ENCODE measurements at regions not wholly inside any gene's neighbourhood (a gene's known extent, or its start where the extent isn't known, plus 50 kb on each side); places are given as distances from the start of the nearest gene placed in this dataset.

DNA sequence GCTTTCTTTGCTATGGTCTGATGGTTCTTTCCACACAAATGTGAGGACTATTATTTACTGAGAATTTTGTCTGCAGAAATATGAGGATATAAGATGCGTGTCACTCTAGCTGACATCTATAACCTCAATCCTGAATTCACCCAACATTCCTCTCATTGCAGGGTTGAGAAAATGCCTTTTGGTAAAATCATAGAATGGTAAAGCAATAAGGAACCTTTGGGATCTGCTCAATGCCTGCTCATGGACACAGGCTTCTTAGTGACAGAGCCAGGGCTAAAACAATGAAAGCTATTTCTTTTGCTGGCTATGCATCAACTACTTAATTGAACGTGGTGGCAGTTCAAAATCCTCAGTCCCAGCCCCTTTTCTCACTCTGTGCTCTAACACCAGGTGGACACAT lies 199.6 kb downstream of the GAS1 start:
- WGBS (ENCODE audit: low lambda C conversion rate) = 0% methylated on average over 2 of the region's 2 CpGs
- Histone ChIP-seq H4K20me1 (ENCODE audit: insufficient read depth, low read length) (no peaks in the 10 kb centered on the region), H3K9ac (ENCODE audit: insufficient read depth, low read depth, low read length) (no peak overlapping the region), H3K4me2 (ENCODE audit: low read depth, low read length) (no peak overlapping the region), H3K27me3 (ENCODE audit: control insufficient read depth in 1 of 2, insufficient read depth in 2 of 2, low read length in 2 of 2) (peaks cover 0 to 2% of the 10 kb centered on the region in 2 experiments; a peak in 1 of 5 replicates), H3K4me1 (ENCODE audit: insufficient read depth, low read length) (no peaks in the 10 kb centered on the region), H3K9me3 (ENCODE audit: low read length) (no peaks in the 10 kb centered on the region), H3K79me2 (ENCODE audit: insufficient read depth, low read length) (no peaks in the 10 kb centered on the region), H3K36me3 (replicated peaks in 1 of 2; ENCODE audit: control insufficient read depth in 1 of 2, insufficient read depth in 2 of 2, low read length in 2 of 2) (no peaks in the 10 kb centered on the region), H3K4me3 (replicated peaks in 1 of 3; ENCODE audit: insufficient read depth in 1 of 3, low read depth in 2 of 3, low read length in 3 of 3) (no peak overlapping the region), H2AFZ (ENCODE audit: low read length) (no peak overlapping the region), H3K27ac (ENCODE audit: extremely low read length, insufficient read depth, low read length) (no peak overlapping the region)
- intact Hi-C loops (cut with micrococcal nuclease; ENCODE audit: unreplicated experiment) (no loop called here), in situ Hi-C loops (cut with HindIII; ENCODE audit: extremely low pct_ligation_motif_present, low pct_unique_long_range_greater_than_20kb) (no loop called here)
- no peak for ATAC-seq
- no peak for FAIRE-seq
- ChIA-PET POLR2A (no interaction called here), CTCF (ENCODE audit: low intra/inter-chr PET ratio, low total read pairs) (no interaction called here)
- no peak for DNase-seq (ENCODE audit: low spot score)
- no TSS peak for BruUV-seq (replicated peaks)
- no peak for TF ChIP-seq MED13 (CRISPR knock-in tag; IDR thresholded peaks at IDR 0.05)
- no peak for TF ChIP-seq ZNF180 (CRISPR knock-in tag; IDR thresholded peaks at IDR 0.05; ENCODE audit: borderline replicate concordance, low read depth)
- TF ChIP-seq THRA (CRISPR knock-in tag; IDR thresholded peaks at IDR 0.05; ENCODE audit: borderline replicate concordance) = no peak
- TF ChIP-seq, protein P1, sequence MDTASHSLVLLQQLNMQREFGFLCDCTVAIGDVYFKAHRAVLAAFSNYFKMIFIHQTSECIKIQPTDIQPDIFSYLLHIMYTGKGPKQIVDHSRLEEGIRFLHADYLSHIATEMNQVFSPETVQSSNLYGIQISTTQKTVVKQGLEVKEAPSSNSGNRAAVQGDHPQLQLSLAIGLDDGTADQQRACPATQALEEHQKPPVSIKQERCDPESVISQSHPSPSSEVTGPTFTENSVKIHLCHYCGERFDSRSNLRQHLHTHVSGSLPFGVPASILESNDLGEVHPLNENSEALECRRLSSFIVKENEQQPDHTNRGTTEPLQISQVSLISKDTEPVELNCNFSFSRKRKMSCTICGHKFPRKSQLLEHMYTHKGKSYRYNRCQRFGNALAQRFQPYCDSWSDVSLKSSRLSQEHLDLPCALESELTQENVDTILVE (CRISPR knock-in tag; IDR thresholded peaks at IDR 0.05) = no peak
- TF ChIP-seq ZNF432 (CRISPR knock-in tag; IDR thresholded peaks at IDR 0.05; ENCODE audit: borderline replicate concordance) = no peak
- TF ChIP-seq HMGA1 (CRISPR knock-in tag; conservative IDR thresholded peaks at IDR 0.05) = no peak
- no peak for TF ChIP-seq ZNF354B (CRISPR knock-in tag; IDR thresholded peaks at IDR 0.05)
- TF ChIP-seq ZBTB8A (CRISPR knock-in tag; IDR thresholded peaks at IDR 0.05; ENCODE audit: borderline replicate concordance, low read depth) = no peak
- TF ChIP-seq KLF12 (CRISPR knock-in tag; IDR thresholded peaks at IDR 0.05; ENCODE audit: borderline replicate concordance) = no peak
- no peak for TF ChIP-seq TMF1 (CRISPR knock-in tag; IDR thresholded peaks at IDR 0.05; ENCODE audit: low read depth)
- TF ChIP-seq ZNF280B (CRISPR knock-in tag; IDR thresholded peaks at IDR 0.05; ENCODE audit: borderline replicate concordance) = no peak
- no peak for TF ChIP-seq KAT7 (CRISPR knock-in tag; IDR thresholded peaks at IDR 0.05; ENCODE audit: borderline replicate concordance)
- TF ChIP-seq MTERF4 (CRISPR knock-in tag; IDR thresholded peaks at IDR 0.05) = no peak
- no peak for TF ChIP-seq GATA4 (IDR thresholded peaks at IDR 0.05; ENCODE audit: borderline replicate concordance, low read depth)
- TF ChIP-seq RFX5 (IDR thresholded peaks at IDR 0.05; ENCODE audit: low read depth, low read length) = no peak
- no peak for TF ChIP-seq ZNF775 (CRISPR knock-in tag; IDR thresholded peaks at IDR 0.05; ENCODE audit: borderline replicate concordance)
- no peak for TF ChIP-seq REST (IDR thresholded peaks at IDR 0.05; ENCODE audit: borderline replicate concordance in 1 of 2, low read depth in 1 of 2, low read length in 2 of 2)

Measured in HepG2 (cell line).